ENCODE measurements at regions not wholly inside any gene's neighbourhood (a gene's known extent, or its start where the extent isn't known, plus 50 kb on each side); places are given as distances from the start of the nearest gene placed in this dataset.

DNA sequence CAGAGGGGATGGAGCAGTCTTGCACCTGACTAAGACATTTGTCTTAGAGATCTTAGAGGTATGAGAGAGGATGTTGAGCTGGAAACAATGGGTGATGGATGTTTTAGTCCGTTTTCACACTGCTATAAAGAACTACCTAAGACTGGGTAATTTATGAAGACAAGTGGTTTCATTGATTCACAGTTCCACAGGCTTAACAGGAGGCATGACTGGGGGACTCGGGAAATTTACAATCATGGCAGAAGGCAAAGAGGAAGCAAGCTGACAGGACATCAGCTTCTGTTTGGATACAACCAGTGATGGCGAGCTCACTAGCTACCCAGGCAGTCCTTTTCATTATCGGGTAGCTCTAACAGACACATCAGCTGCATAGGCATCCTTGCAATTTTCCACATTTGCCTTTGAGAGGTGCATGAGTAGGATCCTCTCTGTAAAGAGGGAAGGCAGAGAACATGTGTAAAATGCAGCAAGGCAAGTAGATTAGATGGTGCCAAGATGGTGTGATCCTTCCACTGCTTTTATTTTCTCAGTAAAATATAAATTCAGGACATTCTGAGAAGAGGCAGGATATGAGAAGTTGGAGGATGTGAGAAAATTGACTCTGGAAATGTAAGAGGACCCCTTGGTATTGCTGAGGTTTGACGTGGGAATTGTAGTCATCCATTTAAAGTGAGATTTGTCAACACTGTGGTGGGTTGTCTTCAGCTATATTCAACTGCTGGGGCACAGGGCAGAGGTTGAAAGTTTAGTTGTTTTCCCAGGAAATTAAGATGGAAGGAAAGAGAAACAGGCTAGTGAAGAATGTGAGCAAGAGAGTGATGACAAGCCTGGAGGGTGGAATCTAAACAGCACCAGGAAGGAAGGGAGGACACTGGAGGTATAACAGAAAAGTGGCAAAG, 1140.0 kb upstream of the AUTS2 start:
- Histone ChIP-seq H3K56ac (ENCODE audit: extremely low read depth, insufficient read depth, low read length) (no peak overlapping the region), H3K27me3 (ENCODE audit: control insufficient read depth, insufficient read depth, low read length) (no peaks in the 10 kb centered on the region), H3K4me1 (ENCODE audit: control insufficient read depth, insufficient read depth, low read length) (no peaks in the 10 kb centered on the region), H2AK5ac (ENCODE audit: low read depth, low read length) (no peak overlapping the region), H4K20me1 (ENCODE audit: insufficient read depth, low read length) (no peaks in the 10 kb centered on the region), H2AFZ (replicated peaks; ENCODE audit: low read length, poor library complexity) (no peak overlapping the region), H3K4me3 (ENCODE audit: insufficient read depth, low read depth, low read length) (no peak overlapping the region), H4K91ac (ENCODE audit: insufficient read depth, low read depth, low read length) (no peak overlapping the region), H4K8ac (ENCODE audit: low read depth in 2 of 2, low read length in 2 of 2) (no peak overlapping the region), H3K9ac (ENCODE audit: low read depth, low read length) (no peak overlapping the region), H3K9me3 (ENCODE audit: control insufficient read depth, insufficient read depth, low read length) (peaks cover 12% of the 10 kb centered on the region), H3K9me1 (ENCODE audit: insufficient read depth, low read length) (no peaks in the 10 kb centered on the region), H3K36me3 (ENCODE audit: control insufficient read depth, insufficient read depth, low read length) (no peaks in the 10 kb centered on the region), H2BK20ac (ENCODE audit: low read depth, low read length) (no peak overlapping the region), H3K4me2 (ENCODE audit: low read depth, low read length) (no peak overlapping the region), H2BK5ac (ENCODE audit: low read depth, low read length, poor library complexity, severe bottlenecking) (no peak overlapping the region), H2BK120ac (ENCODE audit: low read depth, low read length) (no peak overlapping the region), H3K14ac (replicated peaks; ENCODE audit: low read depth, low read length) (no peak overlapping the region), H3K27ac (ENCODE audit: insufficient read depth, low read length) (no peak overlapping the region), H3K18ac (ENCODE audit: low read depth, low read length) (no peak overlapping the region), H4K5ac (ENCODE audit: low read depth, low read length) (no peak overlapping the region), H2BK15ac (ENCODE audit: low read depth, low read length) (no peak overlapping the region), H3K23ac (ENCODE audit: low read depth, low read length) (no peak overlapping the region), H3K79me1 (ENCODE audit: low read depth in 1 of 2, low read length in 2 of 2) (no peaks in the 10 kb centered on the region), H2AK9ac (replicated peaks; ENCODE audit: low read depth, low read length, poor library complexity) (no peak overlapping the region), H3K4ac (ENCODE audit: low read depth, low read length) (no peak overlapping the region)
- no peak for TF ChIP-seq FOS (IDR thresholded peaks at IDR 0.05; ENCODE audit: low read depth, low read length)
- TF ChIP-seq BHLHE40 (IDR thresholded peaks at IDR 0.05; ENCODE audit: low read depth, low read length) = no peak
- TF ChIP-seq, protein P1, sequence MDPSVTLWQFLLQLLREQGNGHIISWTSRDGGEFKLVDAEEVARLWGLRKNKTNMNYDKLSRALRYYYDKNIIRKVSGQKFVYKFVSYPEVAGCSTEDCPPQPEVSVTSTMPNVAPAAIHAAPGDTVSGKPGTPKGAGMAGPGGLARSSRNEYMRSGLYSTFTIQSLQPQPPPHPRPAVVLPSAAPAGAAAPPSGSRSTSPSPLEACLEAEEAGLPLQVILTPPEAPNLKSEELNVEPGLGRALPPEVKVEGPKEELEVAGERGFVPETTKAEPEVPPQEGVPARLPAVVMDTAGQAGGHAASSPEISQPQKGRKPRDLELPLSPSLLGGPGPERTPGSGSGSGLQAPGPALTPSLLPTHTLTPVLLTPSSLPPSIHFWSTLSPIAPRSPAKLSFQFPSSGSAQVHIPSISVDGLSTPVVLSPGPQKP (IDR thresholded peaks at IDR 0.05; ENCODE audit: borderline replicate concordance, low read depth, low read length) = no peak
- no peak for TF ChIP-seq CEBPB (IDR thresholded peaks at IDR 0.05; ENCODE audit: low read depth, low read length)
- TF ChIP-seq, protein P2, sequence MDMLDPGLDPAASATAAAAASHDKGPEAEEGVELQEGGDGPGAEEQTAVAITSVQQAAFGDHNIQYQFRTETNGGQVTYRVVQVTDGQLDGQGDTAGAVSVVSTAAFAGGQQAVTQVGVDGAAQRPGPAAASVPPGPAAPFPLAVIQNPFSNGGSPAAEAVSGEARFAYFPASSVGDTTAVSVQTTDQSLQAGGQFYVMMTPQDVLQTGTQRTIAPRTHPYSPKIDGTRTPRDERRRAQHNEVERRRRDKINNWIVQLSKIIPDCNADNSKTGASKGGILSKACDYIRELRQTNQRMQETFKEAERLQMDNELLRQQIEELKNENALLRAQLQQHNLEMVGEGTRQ (IDR thresholded peaks at IDR 0.05; ENCODE audit: low read depth, low read length) = no peak
- TF ChIP-seq POLR2A (IDR thresholded peaks at IDR 0.05; ENCODE audit: low read depth, low read length) = no peak
- no peak for TF ChIP-seq RFX5 (IDR thresholded peaks at IDR 0.05; ENCODE audit: low read depth, low read length)
- no peak for TF ChIP-seq MAFK (IDR thresholded peaks at IDR 0.05; ENCODE audit: low read depth, low read length)
- TF ChIP-seq RAD21 (IDR thresholded peaks at IDR 0.05; ENCODE audit: low read length) = no peak
- TF ChIP-seq SMC3 (IDR thresholded peaks at IDR 0.05; ENCODE audit: low read depth, low read length) = no peak
- no peak for TF ChIP-seq CHD1 (IDR thresholded peaks at IDR 0.05; ENCODE audit: low read depth, low read length)
- no peak for TF ChIP-seq NFE2L2 (IDR thresholded peaks at IDR 0.05; ENCODE audit: low read depth, low read length)
- TF ChIP-seq MXI1 (IDR thresholded peaks at IDR 0.05; ENCODE audit: borderline replicate concordance, low read depth, low read length) = no peak
- TF ChIP-seq, protein P3, sequence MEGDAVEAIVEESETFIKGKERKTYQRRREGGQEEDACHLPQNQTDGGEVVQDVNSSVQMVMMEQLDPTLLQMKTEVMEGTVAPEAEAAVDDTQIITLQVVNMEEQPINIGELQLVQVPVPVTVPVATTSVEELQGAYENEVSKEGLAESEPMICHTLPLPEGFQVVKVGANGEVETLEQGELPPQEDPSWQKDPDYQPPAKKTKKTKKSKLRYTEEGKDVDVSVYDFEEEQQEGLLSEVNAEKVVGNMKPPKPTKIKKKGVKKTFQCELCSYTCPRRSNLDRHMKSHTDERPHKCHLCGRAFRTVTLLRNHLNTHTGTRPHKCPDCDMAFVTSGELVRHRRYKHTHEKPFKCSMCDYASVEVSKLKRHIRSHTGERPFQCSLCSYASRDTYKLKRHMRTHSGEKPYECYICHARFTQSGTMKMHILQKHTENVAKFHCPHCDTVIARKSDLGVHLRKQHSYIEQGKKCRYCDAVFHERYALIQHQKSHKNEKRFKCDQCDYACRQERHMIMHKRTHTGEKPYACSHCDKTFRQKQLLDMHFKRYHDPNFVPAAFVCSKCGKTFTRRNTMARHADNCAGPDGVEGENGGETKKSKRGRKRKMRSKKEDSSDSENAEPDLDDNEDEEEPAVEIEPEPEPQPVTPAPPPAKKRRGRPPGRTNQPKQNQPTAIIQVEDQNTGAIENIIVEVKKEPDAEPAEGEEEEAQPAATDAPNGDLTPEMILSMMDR (conservative IDR thresholded peaks at IDR 0.05; ENCODE audit: low read depth, low read length) = no peak
- intact Hi-C loops (cut with micrococcal nuclease) (no loop called here), dilution Hi-C loops (cut with HindIII; ENCODE audit: low sequenced_read_pairs, unreplicated experiment) (no loop called here), in situ Hi-C loops (cut with MboI; ENCODE audit: low sequenced_read_pairs) (no loop called here)
- CTCF ChIA-PET = no interaction called here
- ATAC-seq (ENCODE audit: low read depth) (no peak), DNase-seq (no peak)
- BruUV-seq (replicated peaks) = no TSS peak
- 15% methylated on average over 2 of the region's 5 CpGs; no CpG with 5 or more reads in 1 of the 2 experiments for WGBS, 2 experiments (ENCODE audit: extremely low coverage in 2 of 2, insufficient read length in 1 of 2)
- POLR2A ChIA-PET (ENCODE audit: unreplicated experiment) = no interaction called here

Data from IMR-90 (cell line).